HG03175 (cell line): ENCODE measurements at regions not wholly inside any gene's neighbourhood (a gene's known extent, or its start where the extent isn't known, plus 50 kb on each side); places are given as distances from the start of the nearest gene placed in this dataset.

Source experiments
- ATAC-seq: cut with Tn5 transposase; IDR thresholded peaks from one replicate; pipeline ENCODE4 v1.9.1; 2021; ENCODE audit warnings: mild to moderate bottlenecking, moderate library complexity; ENCODE audit not compliant: unreplicated experiment

DNA sequence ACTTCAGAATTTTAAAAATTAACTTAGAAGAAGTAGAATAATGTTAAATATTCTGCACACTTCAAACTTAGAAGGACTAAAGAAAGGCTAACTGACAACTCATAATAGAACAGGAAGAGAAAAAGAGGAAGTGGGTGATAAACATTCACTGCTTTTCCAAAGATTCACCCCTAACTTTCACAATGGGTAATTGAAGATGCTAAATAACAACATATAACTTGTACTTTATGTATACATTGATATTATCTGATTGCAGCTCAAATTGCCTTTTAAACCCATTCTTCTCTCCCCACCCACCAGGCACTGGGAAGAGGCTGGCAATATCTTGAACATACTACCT is 376.6 kb downstream of the EFNA5 start:
- peak; percentile 63 for ATAC-seq

DNA sequence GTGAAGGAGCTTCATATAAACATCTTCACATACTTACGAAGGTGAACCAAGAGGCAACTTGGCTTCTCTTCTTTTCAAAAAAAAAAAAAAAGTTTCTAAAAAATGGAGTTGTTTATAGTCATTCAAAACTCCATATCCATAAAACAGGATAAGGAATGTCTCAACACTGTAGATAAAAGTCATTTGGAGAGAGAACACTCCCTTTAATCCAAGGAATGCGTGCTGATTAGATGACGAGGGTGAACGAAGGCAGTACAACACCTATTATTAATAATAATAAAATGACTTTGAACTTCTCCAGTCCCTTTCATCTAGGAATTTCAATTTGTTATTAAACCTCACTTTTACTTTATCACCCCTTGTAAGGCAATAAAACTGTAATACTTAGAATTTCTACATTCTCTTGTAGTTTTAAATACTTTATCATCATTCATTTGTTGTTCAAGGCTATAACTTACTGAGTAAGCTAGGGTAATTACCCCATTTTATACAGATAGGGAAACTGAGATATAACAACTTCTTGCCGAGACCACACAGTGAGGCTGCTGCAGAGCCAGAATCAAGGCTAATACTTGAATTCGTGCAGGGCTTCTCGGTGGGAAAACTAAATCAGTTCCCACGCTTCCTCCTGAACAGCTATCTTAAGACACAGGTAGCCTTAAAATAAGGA is 377.1 kb downstream of the EFNA5 start:
- peak; percentile 5 for ATAC-seq

DNA sequence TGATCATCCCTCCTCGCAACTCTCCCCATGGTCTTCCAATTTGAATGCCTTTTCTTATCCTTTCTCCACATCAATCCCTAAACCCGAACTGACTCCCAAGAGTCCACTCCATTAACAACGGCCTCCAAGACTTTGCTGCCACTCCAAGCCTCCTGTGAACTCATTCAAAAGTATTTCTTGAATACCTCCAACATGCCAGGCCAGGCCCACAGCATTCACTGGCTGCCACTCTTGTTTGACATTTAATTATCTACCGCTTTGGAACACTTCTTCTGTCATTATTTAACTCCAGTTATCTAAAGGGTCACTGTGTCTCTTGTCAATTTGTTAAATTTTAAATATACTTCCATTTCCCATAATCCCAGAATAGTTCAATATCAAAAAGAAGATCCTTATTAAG is 378.9 kb downstream of the EFNA5 start:
- no peak for ATAC-seq

DNA sequence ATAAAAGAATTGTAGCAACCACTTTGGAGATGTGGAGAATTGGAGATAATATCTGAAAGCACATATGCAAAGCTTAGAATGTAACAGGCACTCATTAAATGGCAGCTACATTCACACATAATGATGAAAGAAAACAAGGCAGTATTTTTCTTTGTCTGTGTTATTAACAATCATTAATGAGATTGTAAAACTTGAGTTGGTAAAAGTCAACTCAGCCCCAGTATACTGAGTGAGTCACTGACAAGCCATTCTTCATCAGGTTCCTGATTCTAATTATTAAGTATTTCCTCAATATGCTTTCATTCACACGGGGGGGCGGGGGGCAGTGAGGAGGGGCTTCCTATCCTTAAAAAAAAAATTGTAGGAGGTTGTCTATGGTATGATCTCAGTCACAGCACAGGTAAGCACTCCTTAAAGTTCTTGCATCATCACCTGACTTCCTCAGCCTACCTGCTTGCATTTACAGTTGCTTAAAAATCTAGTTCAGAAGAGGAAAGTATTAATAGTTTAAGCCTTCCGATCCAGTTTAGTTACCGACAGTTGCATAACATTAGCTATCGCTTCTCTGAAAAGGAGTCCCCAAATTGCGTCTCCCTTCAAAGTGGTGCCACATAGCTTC is 379.8 kb downstream of the EFNA5 start:
- no peak for ATAC-seq

DNA sequence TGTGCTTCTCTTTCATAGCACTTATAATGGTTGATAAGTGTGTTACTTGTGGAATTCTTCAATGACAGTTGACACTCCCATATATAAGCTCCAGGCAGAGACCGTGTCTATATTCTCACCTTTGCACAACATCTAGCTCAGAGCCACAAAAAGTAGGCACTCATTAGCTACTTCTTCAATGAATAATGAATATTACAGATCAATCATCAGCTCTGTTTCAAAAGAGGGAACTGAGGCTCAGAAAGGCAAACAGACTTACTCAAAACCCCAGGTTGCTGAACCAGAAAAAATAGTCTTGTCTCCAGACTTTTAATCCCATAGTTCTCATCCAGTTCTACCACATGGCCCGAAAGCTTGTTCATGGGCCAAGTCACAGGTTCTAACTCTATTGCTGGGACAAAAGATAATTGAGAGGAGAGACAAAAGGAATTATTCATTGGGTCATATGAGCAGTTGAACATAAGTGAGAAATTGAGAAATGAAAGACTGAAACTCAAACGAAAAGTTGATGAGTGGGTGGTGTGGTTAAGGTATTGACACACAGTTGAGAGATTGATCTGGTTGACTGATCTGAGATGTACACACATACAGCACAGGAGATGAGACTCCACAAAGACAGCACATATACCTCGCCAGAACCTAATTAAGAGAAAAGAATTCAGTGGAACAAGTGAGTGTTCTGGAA is 381.6 kb downstream of the EFNA5 start:
- ATAC-seq: peak; percentile 88

DNA sequence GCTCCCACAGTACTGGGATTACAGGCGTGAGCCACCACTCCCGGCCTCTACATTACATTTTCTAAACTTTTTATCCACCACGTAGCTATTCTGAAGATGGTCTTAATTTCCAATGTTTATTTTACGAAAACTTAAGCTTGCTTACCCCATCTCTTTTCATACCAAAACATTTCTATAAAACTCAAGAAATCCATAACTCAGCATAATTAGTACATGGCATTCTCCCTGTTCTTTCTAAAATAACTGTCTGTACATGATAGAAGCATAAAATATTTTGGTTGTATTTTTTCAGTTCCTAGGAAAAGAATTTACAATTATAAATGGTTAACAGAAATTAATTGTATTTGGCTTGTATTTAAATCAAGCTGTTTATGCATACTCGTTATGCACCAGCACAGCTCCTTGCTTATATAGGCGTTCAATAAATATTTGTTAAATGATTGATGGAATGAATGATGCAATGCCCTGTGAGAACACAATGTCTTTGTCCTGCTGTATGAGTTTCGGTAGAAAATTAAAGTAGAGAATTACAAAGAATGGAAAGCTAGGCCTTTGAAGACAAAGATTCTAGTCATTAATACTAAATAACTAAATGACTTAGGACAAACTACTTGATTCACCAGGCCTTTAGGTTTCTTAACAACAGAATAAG is 384.2 kb downstream of the EFNA5 start:
- no peak for ATAC-seq

DNA sequence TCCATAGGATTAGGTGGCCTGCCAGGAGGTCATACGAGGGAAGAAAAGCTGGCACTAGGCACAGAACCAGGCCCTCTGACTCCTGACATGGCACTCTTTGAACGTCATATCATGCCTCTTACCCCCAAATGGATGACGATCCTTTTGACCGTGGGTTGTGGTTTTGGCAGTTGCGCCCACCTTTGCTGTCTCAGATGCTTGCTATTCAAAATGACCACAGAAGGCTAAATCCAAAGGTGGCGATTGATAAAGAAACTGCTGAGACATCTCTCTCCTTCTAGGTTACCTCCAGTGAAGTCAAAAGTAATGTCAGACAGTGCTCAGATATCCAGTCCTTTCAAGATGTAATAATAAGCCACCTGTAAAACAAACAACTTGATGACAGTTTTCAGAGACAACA is 385.0 kb downstream of the EFNA5 start:
- no peak for ATAC-seq

DNA sequence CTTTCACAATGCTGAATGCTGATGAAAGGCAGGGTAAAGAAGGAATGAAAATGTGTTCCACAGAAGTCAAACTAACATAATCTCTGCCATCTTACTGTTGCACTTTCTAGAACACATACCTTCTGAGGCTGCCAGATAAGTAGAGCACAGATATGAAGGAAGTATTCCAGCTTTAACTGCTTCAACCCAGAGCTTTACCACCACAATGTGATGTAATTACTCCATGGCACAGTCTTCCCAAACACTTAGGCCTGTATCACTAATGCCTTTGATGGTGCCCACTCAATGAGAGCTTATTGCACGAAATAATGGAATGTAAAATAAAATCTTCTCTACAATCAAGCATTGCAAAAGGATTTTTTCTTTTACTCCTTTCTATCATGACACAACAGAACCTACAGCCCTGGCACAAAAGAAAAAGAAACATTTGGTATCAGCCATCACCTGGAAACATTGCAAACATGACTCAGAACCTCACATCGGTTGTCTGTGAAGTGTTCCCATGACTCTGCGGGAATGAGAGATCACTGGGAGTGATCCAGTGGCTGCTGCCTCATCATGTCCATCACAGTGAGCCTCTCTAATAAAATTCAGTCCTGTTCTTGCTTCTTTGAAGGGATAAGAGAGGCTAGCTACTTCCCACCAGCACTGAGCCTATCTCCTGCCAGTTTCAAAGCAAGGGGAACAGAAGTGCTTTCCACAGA is 385.8 kb downstream of the EFNA5 start:
- no peak for ATAC-seq

DNA sequence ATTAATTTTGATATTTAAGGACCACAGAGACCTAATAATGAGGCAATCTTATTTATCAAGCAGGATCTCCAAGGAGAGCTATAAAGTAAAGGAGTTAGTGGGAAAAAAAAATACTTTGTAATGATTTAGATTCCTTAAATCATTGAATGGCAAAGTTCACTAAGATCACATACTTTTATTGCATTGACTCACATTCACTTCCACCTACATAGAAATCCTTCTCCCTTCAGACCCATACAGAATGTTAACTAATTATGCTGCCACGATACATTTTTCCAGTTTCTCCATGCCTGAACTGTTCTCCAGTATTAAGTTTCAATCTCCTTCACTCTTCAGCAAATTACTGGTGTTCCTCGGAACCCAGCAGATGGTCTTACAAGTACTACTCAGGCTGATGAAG is 388.7 kb downstream of the EFNA5 start:
- ATAC-seq: no peak

DNA sequence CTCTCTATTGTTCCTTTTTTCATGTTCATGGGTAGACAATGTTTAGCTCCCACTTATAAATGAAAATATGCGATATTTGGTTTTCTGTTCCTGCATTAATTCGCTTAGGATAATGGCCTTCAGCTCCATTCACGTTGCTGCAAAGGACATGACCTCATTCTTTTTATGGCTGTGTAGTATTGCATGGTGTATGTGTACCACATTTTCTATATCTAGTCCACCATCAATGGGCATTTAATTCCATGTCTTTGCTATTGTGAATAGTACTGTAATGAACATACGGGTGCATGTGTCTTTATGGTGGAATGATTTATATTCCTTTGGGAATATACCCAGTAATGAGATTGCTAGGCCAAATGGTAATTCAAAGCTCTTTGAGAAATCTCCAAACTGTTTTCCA is 392.0 kb downstream of the EFNA5 start:
- no peak for ATAC-seq

DNA sequence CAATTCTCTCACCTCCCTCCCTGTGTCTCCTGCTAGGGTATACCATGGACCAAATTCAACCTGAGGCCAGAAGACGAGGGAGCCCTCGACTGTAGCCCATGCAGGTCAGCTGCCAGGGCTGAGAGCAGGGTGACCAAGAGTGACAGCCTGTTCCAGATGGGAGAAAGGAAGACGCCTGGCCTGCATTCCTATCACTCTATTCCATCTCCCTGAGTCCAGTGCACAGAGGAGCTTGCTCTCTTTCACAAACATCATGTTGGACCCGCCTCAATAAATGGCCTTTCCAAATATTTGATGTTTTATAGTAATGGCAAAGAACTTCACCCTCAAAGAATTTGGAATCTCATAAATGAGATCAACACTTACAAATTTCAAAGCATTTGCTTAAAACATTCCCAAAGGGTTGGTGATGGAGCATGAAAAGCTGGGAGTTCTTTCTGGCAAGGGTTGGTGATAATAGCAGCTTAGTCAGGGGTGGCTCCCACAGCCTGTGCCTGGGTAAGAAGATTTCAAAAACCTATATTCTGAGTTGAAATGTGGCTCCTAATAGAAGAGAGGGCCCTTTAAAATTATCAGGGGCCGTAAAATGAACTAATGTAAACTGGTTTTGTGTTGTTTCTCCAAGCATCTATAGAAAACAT is 393.1 kb downstream of the EFNA5 start:
- ATAC-seq: no peak

DNA sequence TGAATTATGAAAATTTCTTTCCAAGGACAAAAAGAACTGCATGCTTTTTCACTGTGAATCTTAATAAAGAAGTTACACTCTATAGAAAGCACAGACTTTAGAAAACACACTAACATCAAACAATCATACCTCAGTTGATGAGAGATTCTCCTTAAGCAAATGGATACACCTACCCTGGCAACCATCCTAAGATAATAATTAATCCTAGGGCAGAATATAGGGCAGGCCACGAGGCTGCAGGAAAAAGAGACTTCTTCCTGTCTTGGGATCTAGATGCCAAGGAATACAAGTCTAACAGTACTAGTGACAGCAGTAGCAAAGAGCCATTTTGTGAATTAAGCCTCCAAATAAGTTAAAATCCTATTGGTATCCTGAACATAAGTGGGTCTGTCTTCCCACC is 395.4 kb downstream of the EFNA5 start:
- no peak for ATAC-seq

DNA sequence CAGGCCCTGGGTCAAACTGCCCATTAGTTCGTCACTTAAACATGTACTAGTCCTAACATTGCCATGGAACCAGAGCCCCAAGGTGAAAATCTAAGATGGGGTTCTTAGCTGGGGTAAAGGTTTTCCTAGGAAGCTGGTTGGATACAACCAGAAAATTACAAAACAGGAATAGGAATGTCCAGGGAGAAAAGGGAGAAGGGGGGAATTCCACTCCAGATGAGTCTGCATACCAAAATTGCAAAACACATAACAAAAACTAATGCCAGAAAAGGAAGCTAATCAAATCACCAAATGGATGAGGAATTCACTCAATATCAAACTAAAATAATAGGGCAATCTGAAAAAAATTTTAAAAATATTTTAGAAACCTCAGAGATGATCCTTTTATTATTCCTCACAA is 396.2 kb downstream of the EFNA5 start:
- ATAC-seq: no peak

DNA sequence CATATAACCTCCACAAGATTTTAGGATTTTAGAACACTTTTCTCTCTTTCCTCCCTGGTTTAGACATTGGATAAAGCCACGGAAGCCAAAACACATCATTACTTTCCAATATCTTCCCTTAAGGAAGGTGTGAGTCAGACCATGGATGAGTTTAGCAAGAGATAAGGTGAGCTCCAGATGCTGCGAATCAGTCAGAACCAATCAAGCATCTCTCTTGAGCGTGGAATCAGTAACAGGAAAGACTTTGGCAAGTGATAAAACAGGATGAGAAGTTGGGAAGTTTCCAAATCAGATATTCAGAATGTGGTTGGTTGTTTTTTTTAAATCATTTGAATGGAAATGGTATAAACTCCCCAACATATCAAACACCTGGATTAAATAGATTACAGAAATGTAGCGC is 397.8 kb downstream of the EFNA5 start:
- ATAC-seq: no peak

DNA sequence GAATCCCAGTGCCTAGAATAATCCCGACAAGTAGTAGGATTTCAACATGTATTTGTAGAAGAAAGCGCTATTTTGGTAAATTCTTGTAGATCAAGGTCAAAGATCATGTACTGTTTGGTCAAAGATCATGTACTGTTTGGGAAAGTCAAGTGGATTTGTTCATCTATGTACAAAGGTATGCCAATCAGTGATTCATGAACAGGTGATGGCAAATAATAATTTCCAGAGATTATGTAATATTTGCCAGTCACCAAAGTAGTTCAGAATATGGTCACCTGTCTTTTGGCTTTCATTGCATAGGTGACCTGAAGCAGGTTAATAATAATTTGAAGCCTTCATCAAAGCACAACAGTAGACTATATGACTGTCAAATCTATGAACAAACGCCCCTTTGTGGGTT is 398.2 kb downstream of the EFNA5 start:
- ATAC-seq: no peak

DNA sequence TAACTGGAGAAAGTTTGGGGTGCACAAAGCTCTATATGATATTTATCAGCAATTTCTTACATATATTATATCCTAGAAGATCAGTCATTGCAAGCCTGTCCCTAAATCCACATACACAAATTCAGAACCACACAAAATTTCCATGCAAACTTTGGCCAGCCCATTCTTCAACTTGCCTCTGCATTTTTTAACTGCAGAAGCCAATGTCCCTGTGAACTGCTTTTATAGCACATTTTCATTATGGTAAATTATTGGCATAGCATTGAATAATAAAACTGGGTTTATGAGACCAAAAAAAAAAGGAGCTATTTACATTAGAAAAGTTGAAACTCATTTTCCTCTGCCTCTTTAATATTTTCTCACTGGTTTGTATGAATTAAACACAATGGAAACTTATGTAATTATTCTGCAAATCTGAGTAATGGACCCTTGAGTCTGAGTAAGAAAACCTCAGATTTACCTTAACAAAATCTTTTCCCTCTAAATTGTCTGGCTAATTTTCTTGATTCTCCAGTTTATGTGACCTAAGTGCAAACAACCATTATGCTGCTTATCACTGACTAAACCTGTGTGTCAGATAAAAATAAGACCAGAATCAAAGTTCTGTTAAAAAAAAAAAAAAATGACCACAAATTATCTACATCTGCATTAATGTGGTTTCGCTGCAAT is 398.9 kb downstream of the EFNA5 start:
- ATAC-seq: no peak

DNA sequence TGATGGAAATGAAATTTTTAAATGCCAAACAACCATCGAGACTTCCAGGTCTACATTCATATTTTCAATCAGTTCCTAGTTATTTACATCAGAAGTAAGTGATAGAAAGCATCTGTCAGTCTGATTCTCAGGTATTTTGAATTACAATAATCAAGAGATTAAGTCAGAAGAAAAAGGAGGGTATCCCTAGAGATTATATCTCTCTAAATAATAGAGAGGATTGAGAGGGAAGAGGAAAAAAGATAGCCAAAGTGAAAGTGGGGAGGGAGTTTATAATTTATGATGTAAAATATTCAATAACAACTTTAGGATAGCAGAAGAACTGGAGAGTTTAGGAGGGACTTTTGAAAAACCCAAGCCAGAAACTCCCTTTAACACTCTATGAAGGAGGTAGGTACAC is 400.2 kb downstream of the EFNA5 start:
- no peak for ATAC-seq

DNA sequence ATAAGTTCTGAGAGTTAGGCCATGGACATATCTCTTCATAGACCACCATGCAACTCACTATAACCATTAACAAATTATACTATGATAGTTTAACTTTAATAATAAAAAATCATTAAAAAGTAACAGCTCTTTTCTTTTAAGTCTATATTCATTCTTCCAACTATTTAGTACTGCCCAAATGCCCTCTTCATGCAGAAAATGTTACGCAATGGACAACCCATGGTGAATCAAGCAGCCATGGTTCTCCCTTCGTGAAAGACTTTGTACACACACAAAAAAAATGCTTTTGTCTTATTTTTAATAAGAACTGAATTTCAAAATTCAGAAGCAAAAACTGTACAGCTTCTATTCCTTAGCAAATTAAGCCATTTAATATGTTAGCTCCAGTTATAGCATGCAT is 401.1 kb downstream of the EFNA5 start:
- no peak for ATAC-seq

DNA sequence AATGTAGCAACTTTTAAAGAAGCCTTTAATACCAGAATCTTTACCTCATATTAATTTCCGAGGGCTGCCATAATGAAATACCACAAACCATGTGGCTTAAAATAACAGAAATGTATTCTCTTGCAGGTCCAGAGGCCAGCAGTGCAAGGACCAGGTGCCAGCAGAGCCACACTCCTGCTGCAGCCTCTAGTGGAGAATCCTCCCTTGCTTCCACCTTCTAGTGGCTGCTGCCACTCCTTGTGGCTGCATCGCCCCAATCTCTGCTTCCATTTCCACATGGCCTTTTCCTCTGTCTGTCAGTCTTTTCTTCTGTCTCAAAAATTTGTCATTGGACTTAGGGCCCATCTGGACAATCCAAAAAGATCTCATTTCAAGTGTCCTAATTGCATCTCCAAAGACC is 401.5 kb downstream of the EFNA5 start:
- no peak for ATAC-seq

DNA sequence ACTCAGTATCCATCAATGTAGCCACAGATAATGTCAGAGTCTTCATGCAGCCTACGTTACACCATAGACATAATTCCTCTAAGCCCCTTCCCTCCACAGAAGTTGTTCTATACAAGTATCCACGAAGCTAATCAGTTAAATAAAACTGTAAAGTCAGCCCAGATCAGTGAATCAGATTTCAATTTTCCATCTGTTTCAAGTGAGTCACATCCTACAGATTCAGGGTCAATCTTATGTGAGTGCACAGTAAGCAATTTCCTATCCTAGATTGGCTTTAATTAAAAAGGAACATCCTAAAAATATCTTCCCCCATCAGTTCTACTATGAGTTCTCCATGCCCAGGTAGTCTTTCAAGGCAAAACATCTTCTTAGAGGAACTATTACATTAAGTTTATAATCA is 402.5 kb downstream of the EFNA5 start:
- ATAC-seq: no peak
